Chondrocyte (in vitro differentiated cells): ENCODE measurements at regions not wholly inside any gene's neighbourhood (a gene's known extent, or its start where the extent isn't known, plus 50 kb on each side); places are given as distances from the start of the nearest gene placed in this dataset.

Experiments
- DNase-seq: peaks from one replicate; pipeline ENCODE4 v3.0.0; 2021; ENCODE audit warnings: mixed read lengths, low spot score
- H3K27ac Mint-ChIP-seq: one replicate; pipeline ENCODE4 v1.8.0; 2021; ENCODE audit warnings: mild to moderate bottlenecking, moderate library complexity, mixed read lengths; ENCODE audit not compliant: unreplicated experiment
- H3K27me3 Mint-ChIP-seq: 2 replicates; pipeline ENCODE4 v1.8.0; 2021; ENCODE audit warnings: low read depth, mixed read lengths
- H3K36me3 Mint-ChIP-seq: 2 replicates; pipeline ENCODE4 v1.8.0; 2021; ENCODE audit warnings: low read depth, mixed read lengths
- H3K4me1 Mint-ChIP-seq: 2 replicates; pipeline ENCODE4 v1.8.0; 2021; ENCODE audit warnings: low read depth, mild to moderate bottlenecking, mixed read lengths
- H3K4me3 Mint-ChIP-seq: one replicate; pipeline ENCODE4 v1.8.0; 2021; ENCODE audit warnings: mild to moderate bottlenecking, moderate library complexity, mixed read lengths; ENCODE audit not compliant: unreplicated experiment
- H3K9me3 Mint-ChIP-seq: 2 replicates; pipeline ENCODE4 v1.8.0; 2021; ENCODE audit warnings: low read depth, mixed read lengths
- CTCF ChIP-seq: fragments of 200-600 bp; sonication (generic); IDR thresholded peaks from 2 replicates; pipeline ENCODE4 v1.5.0; 2021; ENCODE audit warnings: antibody characterized with exemption, mild to moderate bottlenecking, moderate library complexity

- Mint-ChIP-seq H3K4me1 (no peaks in the 10 kb centered on the region), H3K27ac (no peak overlapping the region), H3K27me3 (no peaks in the 10 kb centered on the region), H3K9me3 (peaks cover 13% of the 10 kb centered on the region), H3K36me3 (peaks cover 2% of the 10 kb centered on the region), H3K4me3 (no peak overlapping the region)
- no peak for TF ChIP-seq CTCF
- no peak for DNase-seq
Measured at GRCh38 chr3:67719333-67719732, 64.9 kb upstream of the SUCLG2 start.

DNA sequence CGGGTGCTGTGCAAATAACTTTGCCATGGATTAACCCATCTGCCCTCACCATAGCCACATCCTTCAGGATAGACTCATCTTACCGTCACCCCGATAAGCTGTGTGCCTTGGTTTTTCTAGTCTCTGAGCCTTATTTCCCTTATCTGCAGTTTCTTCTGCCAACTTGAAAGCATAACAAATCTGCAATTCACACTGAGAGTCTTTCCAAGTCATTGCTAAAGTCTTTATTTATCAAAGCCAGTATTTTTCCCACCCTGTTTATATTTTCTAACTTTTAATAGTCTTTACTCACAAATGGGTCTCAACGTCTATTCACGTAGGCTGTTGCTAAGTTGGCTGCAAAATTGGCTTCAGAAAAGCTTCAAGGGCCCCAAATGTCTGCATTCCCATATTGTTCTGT lies 61.6 kb upstream of the SUCLG2 start:
- no peak overlapping the region for H3K4me3 Mint-ChIP-seq
- no peak for DNase-seq
- no peak for TF ChIP-seq CTCF
- H3K27me3 Mint-ChIP-seq = no peaks in the 10 kb centered on the region
- no peaks in the 10 kb centered on the region for H3K4me1 Mint-ChIP-seq
- peaks cover 1% of the 10 kb centered on the region for H3K36me3 Mint-ChIP-seq
- peaks cover 5% of the 10 kb centered on the region for H3K9me3 Mint-ChIP-seq
- no peak overlapping the region for H3K27ac Mint-ChIP-seq

DNA sequence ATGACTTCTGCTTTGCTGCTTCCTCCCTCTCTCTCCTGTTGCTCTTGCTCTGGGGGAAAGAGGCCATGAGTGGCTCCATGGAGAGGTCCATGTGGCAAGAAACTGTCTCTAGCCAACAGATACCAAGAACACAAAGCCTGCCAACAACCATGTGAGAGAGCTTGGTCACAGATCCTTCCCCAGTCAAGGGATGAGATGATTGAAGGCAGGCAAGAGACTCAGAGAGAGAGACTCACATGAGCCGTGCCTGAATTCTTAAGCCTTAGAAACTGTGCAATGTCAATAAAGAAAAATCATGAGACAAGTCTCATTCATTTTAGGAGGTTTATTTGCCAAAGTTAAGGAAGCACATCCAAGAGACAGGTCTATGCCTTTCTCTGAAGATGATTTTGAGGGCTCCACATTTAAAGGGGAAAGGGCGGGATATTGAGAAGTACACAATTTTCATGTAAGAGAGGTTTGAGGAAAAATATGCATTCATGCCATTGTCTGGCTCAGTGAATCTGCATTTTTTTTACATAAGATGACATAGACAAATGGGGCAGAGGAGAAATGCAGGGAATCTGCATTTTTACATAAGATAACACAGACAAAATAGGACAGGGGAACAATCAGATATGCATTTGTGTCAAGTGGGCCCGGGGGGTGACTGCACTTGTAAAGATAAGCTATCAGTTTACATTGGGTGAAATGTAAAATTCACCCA lies 59.5 kb upstream of the SUCLG2 start:
- no peaks in the 10 kb centered on the region for H3K27me3 Mint-ChIP-seq
- DNase-seq = no peak
- H3K4me1 Mint-ChIP-seq = no peaks in the 10 kb centered on the region
- no peak overlapping the region for H3K27ac Mint-ChIP-seq
- no peak for TF ChIP-seq CTCF
- no peak overlapping the region for H3K4me3 Mint-ChIP-seq
- no peaks in the 10 kb centered on the region for H3K9me3 Mint-ChIP-seq
- H3K36me3 Mint-ChIP-seq = no peaks in the 10 kb centered on the region

DNA sequence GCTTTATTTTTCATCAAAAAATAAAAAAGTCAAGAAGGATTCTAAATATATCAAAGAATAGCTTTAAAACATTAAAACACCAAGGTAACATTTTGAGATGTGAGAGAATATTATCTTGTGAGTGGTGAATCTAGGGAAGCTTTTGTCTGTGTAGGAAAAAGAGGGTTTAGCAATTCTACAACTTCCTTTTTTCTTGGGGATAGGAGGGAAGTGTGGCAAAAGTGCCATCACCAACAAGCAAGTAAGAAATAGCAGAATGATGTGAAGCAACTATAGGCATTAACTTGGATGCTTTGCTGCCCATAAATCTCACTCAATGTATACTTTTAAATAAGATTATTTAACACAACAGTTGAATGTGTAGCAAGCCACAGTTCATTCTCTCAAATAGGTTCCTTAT lies 57.8 kb upstream of the SUCLG2 start:
- Mint-ChIP-seq H3K36me3 (no peaks in the 10 kb centered on the region), H3K27ac (no peak overlapping the region), H3K4me3 (no peak overlapping the region), H3K4me1 (peaks cover 1% of the 10 kb centered on the region), H3K27me3 (no peaks in the 10 kb centered on the region), H3K9me3 (no peaks in the 10 kb centered on the region)
- no peak for TF ChIP-seq CTCF
- DNase-seq = no peak

DNA sequence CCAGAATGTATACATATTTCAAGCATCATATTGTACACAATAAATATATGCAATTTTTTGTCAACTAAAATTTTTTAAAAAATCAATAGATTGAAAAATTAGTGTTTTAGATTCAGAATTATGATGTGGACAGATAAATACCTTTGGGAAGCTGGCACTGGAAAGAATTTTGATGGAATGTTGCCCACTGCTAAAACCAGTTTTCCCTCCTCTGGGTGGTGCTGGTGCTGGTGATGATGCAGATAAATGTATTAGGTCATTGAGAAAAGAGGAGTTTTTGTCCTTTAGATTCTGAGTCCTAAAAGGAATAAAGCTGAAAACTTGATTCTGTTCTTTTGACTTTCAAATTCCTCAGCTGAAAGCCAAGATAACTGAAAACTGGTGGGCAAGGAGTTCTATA lies 56.0 kb upstream of the SUCLG2 start:
- Mint-ChIP-seq H3K27ac (no peak overlapping the region), H3K9me3 (no peaks in the 10 kb centered on the region), H3K27me3 (no peaks in the 10 kb centered on the region), H3K36me3 (no peaks in the 10 kb centered on the region), H3K4me1 (peaks cover 13% of the 10 kb centered on the region), H3K4me3 (no peak overlapping the region)
- no peak for TF ChIP-seq CTCF
- no peak for DNase-seq
